ENCODE measurements at regions not wholly inside any gene's neighbourhood (a gene's known extent, or its start where the extent isn't known, plus 50 kb on each side); places are given as distances from the start of the nearest gene placed in this dataset.

DNA sequence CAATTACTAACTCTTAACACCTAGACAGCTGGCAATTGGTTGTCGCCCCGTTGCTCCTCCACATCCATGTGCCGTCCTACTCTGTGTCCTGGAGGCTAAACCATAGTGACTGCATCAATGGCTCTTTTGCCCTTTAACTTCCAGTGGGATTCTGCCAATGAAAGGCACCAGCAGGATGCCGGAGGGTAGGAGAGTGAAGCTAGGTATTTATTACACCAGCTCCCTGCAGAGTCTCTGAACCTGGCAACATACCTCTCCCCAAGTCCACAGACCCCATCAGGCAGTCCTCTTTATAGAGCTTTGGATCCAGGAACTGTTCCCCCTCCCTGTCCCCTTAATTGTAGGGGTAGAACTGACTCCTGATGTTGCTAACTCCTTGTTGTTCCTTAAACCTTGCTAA is 426.8 kb downstream of the HNRNPD start:
- TF ChIP-seq, protein P1, sequence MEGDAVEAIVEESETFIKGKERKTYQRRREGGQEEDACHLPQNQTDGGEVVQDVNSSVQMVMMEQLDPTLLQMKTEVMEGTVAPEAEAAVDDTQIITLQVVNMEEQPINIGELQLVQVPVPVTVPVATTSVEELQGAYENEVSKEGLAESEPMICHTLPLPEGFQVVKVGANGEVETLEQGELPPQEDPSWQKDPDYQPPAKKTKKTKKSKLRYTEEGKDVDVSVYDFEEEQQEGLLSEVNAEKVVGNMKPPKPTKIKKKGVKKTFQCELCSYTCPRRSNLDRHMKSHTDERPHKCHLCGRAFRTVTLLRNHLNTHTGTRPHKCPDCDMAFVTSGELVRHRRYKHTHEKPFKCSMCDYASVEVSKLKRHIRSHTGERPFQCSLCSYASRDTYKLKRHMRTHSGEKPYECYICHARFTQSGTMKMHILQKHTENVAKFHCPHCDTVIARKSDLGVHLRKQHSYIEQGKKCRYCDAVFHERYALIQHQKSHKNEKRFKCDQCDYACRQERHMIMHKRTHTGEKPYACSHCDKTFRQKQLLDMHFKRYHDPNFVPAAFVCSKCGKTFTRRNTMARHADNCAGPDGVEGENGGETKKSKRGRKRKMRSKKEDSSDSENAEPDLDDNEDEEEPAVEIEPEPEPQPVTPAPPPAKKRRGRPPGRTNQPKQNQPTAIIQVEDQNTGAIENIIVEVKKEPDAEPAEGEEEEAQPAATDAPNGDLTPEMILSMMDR (IDR thresholded peaks at IDR 0.05) = no peak
- TF ChIP-seq EZH2phosphoT487 (IDR thresholded peaks at IDR 0.05) = no peak

All from neural progenitor cell (in vitro differentiated cells).